NT2/D1 (cell line): ENCODE measurements at regions not wholly inside any gene's neighbourhood (a gene's known extent, or its start where the extent isn't known, plus 50 kb on each side); places are given as distances from the start of the nearest gene placed in this dataset.
"Not testable (repeated sequence)": the region's sequence is repeated elsewhere in the genome, so short reads cannot be mapped to it uniquely, and the experiment has no call there.

Source experiments
- DNase-seq: peaks from one replicate; pipeline ENCODE4 v3.0.0-alpha.2; 2011; ENCODE audit warnings: low read depth, low spot score
- H3K27me3 ChIP-seq: 2 replicates; pipeline ENCODE4 v1.6.0; 2011; ENCODE audit warnings: mild to moderate bottlenecking; ENCODE audit not compliant: insufficient read length, insufficient read depth
- H3K36me3 ChIP-seq: 2 replicates; pipeline ENCODE4 v1.6.1; 2011; ENCODE audit warnings: mild to moderate bottlenecking, low read length, mixed read lengths; ENCODE audit not compliant: insufficient read depth, insufficient read length
- H3K4me1 ChIP-seq: 2 replicates; pipeline ENCODE4 v1.5.1; 2011; ENCODE audit not compliant: insufficient read depth, insufficient read length
- H3K4me3 ChIP-seq: 2 replicates; pipeline ENCODE4 v1.5.1; 2011; ENCODE audit warnings: low read depth; ENCODE audit not compliant: insufficient read length
- H3K9ac ChIP-seq: 2 replicates; pipeline ENCODE4 v1.6.0; 2011; ENCODE audit warnings: low read depth; ENCODE audit not compliant: insufficient read length
- H3K9me3 ChIP-seq: 2 replicates; pipeline ENCODE4 v1.5.1; 2011; ENCODE audit warnings: mild to moderate bottlenecking, low read length; ENCODE audit not compliant: insufficient read depth
- SUZ12 ChIP-seq: IDR thresholded peaks from 2 replicates; pipeline ENCODE4 v1.6.1; 2011; ENCODE audit not compliant: insufficient read length, insufficient read depth; ENCODE audit errors: extremely low read depth
- YY1 ChIP-seq: IDR thresholded peaks from 2 replicates; pipeline ENCODE4 v1.6.1; 2011; ENCODE audit not compliant: insufficient read length, insufficient read depth
- ZNF274 ChIP-seq: IDR thresholded peaks from 2 replicates; pipeline ENCODE4 v1.6.1; 2011; ENCODE audit warnings: mild to moderate bottlenecking, low read depth, low read length

GRCh38 chr18:68181956-68182355 is 533.0 kb downstream of the TMX3 start:
- no peak overlapping the region for H3K9ac ChIP-seq
- no peaks in the 10 kb centered on the region for H3K4me1 ChIP-seq
- H3K36me3 ChIP-seq: no peaks in the 10 kb centered on the region
- H3K9me3 ChIP-seq: no peaks in the 10 kb centered on the region
- H3K4me3 ChIP-seq: no peak overlapping the region
- TF ChIP-seq YY1: no peak
- no peak for DNase-seq
- no peaks in the 10 kb centered on the region for H3K27me3 ChIP-seq

GRCh38 chr18:68179811-68180210 is 535.1 kb downstream of the TMX3 start:
- Histone ChIP-seq H3K36me3 (no peaks in the 10 kb centered on the region), H3K4me1 (no peaks in the 10 kb centered on the region), H3K4me3 (no peak overlapping the region), H3K9ac (no peak overlapping the region), H3K9me3 (no peaks in the 10 kb centered on the region), H3K27me3 (no peaks in the 10 kb centered on the region)
- TF ChIP-seq SUZ12 (no peak), ZNF274 (no peak), YY1 (no peak)
- DNase-seq: no peak

GRCh38 chr18:68178921-68179320 is 536.0 kb downstream of the TMX3 start:
- no peak overlapping the region for H3K4me3 ChIP-seq
- no peaks in the 10 kb centered on the region for H3K27me3 ChIP-seq
- H3K9me3 ChIP-seq: no peaks in the 10 kb centered on the region
- DNase-seq: no peak
- no peak overlapping the region for H3K9ac ChIP-seq
- TF ChIP-seq YY1 (no peak), SUZ12 (no peak), ZNF274 (no peak)
- no peaks in the 10 kb centered on the region for H3K36me3 ChIP-seq
- H3K4me1 ChIP-seq: no peaks in the 10 kb centered on the region

GRCh38 chr18:68177807-68178702 is 536.9 kb downstream of the TMX3 start:
- Histone ChIP-seq H3K36me3 (no peaks in the 10 kb centered on the region), H3K4me3 (no peak overlapping the region), H3K4me1 (no peaks in the 10 kb centered on the region), H3K9ac (no peak overlapping the region), H3K27me3 (no peaks in the 10 kb centered on the region), H3K9me3 (no peaks in the 10 kb centered on the region)
- TF ChIP-seq SUZ12: no peak
- TF ChIP-seq YY1: no peak
- TF ChIP-seq ZNF274: no peak
- no peak for DNase-seq

- Histone ChIP-seq H3K4me3 (no peak overlapping the region), H3K9ac (no peak overlapping the region), H3K9me3 (no peaks in the 10 kb centered on the region), H3K36me3 (no peaks in the 10 kb centered on the region), H3K27me3 (no peaks in the 10 kb centered on the region), H3K4me1 (no peaks in the 10 kb centered on the region)
- no peak for TF ChIP-seq SUZ12
- no peak for DNase-seq
These were observed 538.0 kb downstream of the TMX3 start for GRCh38 chr18:68176901-68177300.

GRCh38 chr18:68172842-68173549 is 541.9 kb downstream of the TMX3 start:
- H3K9ac ChIP-seq: no peak overlapping the region
- no peak for TF ChIP-seq ZNF274
- no peak for TF ChIP-seq YY1
- no peak for TF ChIP-seq SUZ12
- H3K4me1 ChIP-seq: no peaks in the 10 kb centered on the region
- H3K9me3 ChIP-seq: no peaks in the 10 kb centered on the region
- H3K4me3 ChIP-seq: no peak overlapping the region
- no peaks in the 10 kb centered on the region for H3K27me3 ChIP-seq
- no peaks in the 10 kb centered on the region for H3K36me3 ChIP-seq
- peak; percentile 15 for DNase-seq

- H3K27me3 ChIP-seq: no peaks in the 10 kb centered on the region
- TF ChIP-seq SUZ12 (no peak), YY1 (no peak), ZNF274 (no peak)
These were observed 550.0 kb downstream of the TMX3 start for GRCh38 chr18:68164909-68165308.

GRCh38 chr18:68153821-68154220 is 561.1 kb downstream of the TMX3 start:
- not testable (repeated sequence) for H3K27me3 ChIP-seq, H3K4me3 ChIP-seq, H3K9me3 ChIP-seq, H3K9ac ChIP-seq, H3K4me1 ChIP-seq, H3K36me3 ChIP-seq, DNase-seq

More at GRCh38 chr18:68164909-68165308, 550.0 kb downstream of the TMX3 start:
- Histone ChIP-seq H3K9ac (no peak overlapping the region), H3K9me3 (no peaks in the 10 kb centered on the region), H3K36me3 (no peaks in the 10 kb centered on the region), H3K4me1 (no peaks in the 10 kb centered on the region), H3K4me3 (no peak overlapping the region)
- no peak for DNase-seq
